Prostate gland (tissue), 2 donors: ENCODE measurements at regions not wholly inside any gene's neighbourhood (a gene's known extent, or its start where the extent isn't known, plus 50 kb on each side); places are given as distances from the start of the nearest gene placed in this dataset.

Experiments used
- POLR2A ChIP-seq: fragments of 450-650 bp; IDR thresholded peaks from one replicate; pipeline ENCODE4 v1.6.1; 2016; ENCODE audit warnings: antibody characterized with exemption, mild to moderate bottlenecking
- TF ChIP-seq, protein P1 (sequence below), 4 experiments: fragments of 200-600 bp in 2 of 4; fragments of 450-650 bp in 2 of 4; sonication (generic) in 2 of 4; IDR thresholded peaks; 1 replicate in 3 of 4; 2 replicates in 1 of 4; pipeline ENCODE4 v1.5.1; 2016 to 2019; ENCODE audit warnings: antibody characterized with exemption in 4 of 4, mild to moderate bottlenecking in 2 of 4, moderate library complexity in 2 of 4

DNA sequence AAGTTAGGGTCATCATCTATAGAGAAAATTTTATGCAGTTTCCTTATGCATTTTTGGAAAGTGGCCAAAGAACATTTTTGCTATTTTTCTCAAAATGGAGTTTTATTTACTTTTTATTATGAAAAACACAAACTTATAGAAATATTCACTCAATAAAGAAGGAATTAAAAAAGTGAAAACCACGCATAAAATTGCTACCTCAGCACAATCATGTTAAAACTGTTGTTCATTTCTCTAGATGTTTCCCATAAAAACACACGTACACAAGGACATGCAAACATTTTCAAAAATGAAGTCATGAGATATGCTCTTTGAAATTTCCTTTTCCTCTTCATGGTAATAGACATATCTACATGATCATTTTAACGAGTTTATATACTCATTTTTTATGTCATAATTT, 536.8 kb upstream of the MAGEB18 start:
- TF ChIP-seq, protein P1, sequence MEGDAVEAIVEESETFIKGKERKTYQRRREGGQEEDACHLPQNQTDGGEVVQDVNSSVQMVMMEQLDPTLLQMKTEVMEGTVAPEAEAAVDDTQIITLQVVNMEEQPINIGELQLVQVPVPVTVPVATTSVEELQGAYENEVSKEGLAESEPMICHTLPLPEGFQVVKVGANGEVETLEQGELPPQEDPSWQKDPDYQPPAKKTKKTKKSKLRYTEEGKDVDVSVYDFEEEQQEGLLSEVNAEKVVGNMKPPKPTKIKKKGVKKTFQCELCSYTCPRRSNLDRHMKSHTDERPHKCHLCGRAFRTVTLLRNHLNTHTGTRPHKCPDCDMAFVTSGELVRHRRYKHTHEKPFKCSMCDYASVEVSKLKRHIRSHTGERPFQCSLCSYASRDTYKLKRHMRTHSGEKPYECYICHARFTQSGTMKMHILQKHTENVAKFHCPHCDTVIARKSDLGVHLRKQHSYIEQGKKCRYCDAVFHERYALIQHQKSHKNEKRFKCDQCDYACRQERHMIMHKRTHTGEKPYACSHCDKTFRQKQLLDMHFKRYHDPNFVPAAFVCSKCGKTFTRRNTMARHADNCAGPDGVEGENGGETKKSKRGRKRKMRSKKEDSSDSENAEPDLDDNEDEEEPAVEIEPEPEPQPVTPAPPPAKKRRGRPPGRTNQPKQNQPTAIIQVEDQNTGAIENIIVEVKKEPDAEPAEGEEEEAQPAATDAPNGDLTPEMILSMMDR (IDR thresholded peaks at IDR 0.05): no peak
- no peak for TF ChIP-seq POLR2A
